Tibial artery (tissue), 4 donors: ENCODE measurements at regions not wholly inside any gene's neighbourhood (a gene's known extent, or its start where the extent isn't known, plus 50 kb on each side); places are given as distances from the start of the nearest gene placed in this dataset.

Experiments used
- DNase-seq, 2 donors: peaks; one replicate each; pipeline ENCODE4 v3.0.0-alpha.2; 2019
- H3K27ac ChIP-seq, 2 donors: fragments of 200-600 bp; sonication (generic) in 1 of 2; 1 replicate in 1 of 2; 2 replicates in 1 of 2; pipeline ENCODE4 v1.5.1; 2018 to 2019; ENCODE audit warnings: mild to moderate bottlenecking in 1 of 2
- H3K27me3 ChIP-seq, 2 donors: fragments of 200-600 bp; sonication (generic) in 1 of 2; one replicate each; pipeline versions ENCODE4 v1.5.1 to v1.6.0; 2016 to 2019
- H3K36me3 ChIP-seq, 3 donors: fragments of 200-600 bp; sonication (generic) in 2 of 3; one replicate each; pipeline ENCODE4 v1.5.1; 2016 to 2019; ENCODE audit warnings: mild to moderate bottlenecking in 2 of 3
- H3K4me1 ChIP-seq, 4 donors: fragments of 200-600 bp; sonication (generic) in 2 of 4; 1 replicate in 3 of 4; 2 replicates in 1 of 4; pipeline ENCODE4 v1.5.1; 2016 to 2019
- H3K4me3 ChIP-seq, 2 donors: fragments of 200-600 bp; sonication (generic) in 1 of 2; 1 replicate in 1 of 2; 2 replicates in 1 of 2; pipeline ENCODE4 v1.5.1; 2018 to 2019; ENCODE audit warnings: mild to moderate bottlenecking in 2 of 2
- H3K9me3 ChIP-seq, 3 donors: fragments of 200-600 bp; sonication (generic) in 1 of 3; one replicate each; pipeline ENCODE4 v1.5.1; 2016 to 2019
- intact Hi-C: fragments of 100-400 bp; cut with DNase I; formaldehyde crosslinking; loops from one replicate; pipeline ENCODE4 v1.15.0; 2023; ENCODE audit warnings: low total_unique reads
- TF ChIP-seq, protein P1 (sequence below), 2 experiments: fragments of 200-600 bp in 1 of 2; fragments of 450-650 bp in 1 of 2; IDR thresholded peaks; one replicate each; pipeline ENCODE4 v1.5.1; 2017 to 2019; ENCODE audit warnings: antibody characterized with exemption in 2 of 2, mild to moderate bottlenecking in 1 of 2, moderate library complexity in 1 of 2

GRCh38 chr2:180607514-180608049 lies 372.8 kb upstream of the UBE2E3 start:
- TF ChIP-seq, protein P1, sequence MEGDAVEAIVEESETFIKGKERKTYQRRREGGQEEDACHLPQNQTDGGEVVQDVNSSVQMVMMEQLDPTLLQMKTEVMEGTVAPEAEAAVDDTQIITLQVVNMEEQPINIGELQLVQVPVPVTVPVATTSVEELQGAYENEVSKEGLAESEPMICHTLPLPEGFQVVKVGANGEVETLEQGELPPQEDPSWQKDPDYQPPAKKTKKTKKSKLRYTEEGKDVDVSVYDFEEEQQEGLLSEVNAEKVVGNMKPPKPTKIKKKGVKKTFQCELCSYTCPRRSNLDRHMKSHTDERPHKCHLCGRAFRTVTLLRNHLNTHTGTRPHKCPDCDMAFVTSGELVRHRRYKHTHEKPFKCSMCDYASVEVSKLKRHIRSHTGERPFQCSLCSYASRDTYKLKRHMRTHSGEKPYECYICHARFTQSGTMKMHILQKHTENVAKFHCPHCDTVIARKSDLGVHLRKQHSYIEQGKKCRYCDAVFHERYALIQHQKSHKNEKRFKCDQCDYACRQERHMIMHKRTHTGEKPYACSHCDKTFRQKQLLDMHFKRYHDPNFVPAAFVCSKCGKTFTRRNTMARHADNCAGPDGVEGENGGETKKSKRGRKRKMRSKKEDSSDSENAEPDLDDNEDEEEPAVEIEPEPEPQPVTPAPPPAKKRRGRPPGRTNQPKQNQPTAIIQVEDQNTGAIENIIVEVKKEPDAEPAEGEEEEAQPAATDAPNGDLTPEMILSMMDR (IDR thresholded peaks at IDR 0.05): no peak
- Histone ChIP-seq H3K4me1 (no peaks in the 10 kb centered on the region), H3K27me3 (no peaks in the 10 kb centered on the region), H3K27ac (no peak overlapping the region), H3K9me3 (no peaks in the 10 kb centered on the region), H3K4me3 (no peak overlapping the region), H3K36me3 (no peaks in the 10 kb centered on the region)
- no peak for DNase-seq
- intact Hi-C loops: no loop called here

DNA sequence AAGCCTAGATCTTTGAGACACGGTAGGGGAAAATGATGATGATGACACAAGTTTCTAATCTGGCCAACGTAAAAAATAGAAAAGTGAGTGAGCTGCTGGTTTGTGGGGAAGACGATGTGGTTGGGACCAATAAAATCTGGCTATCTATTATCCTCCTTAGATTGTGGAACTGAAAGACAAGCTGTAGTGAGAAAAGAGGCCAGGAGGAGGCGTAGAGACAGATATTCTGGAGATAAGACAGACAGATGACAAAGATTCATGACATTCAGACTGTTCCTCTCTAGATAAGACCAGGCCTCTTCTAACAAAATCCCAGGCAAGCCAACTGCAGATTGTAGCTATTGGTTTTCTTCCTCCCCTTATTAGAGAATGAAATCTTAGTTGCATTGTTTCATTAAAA lies 376.3 kb upstream of the UBE2E3 start:
- Histone ChIP-seq H3K27me3 (no peaks in the 10 kb centered on the region), H3K4me1 (no peaks in the 10 kb centered on the region), H3K9me3 (no peaks in the 10 kb centered on the region), H3K36me3 (no peaks in the 10 kb centered on the region), H3K27ac (no peak overlapping the region), H3K4me3 (no peak overlapping the region)
- no peak for DNase-seq
- intact Hi-C loops: no loop called here
- TF ChIP-seq, protein P1 (IDR thresholded peaks at IDR 0.05): no peak

GRCh38 chr2:180601016-180601415 lies 379.4 kb upstream of the UBE2E3 start:
- Histone ChIP-seq H3K9me3 (no peaks in the 10 kb centered on the region), H3K4me1 (no peaks in the 10 kb centered on the region), H3K27ac (no peak overlapping the region), H3K4me3 (no peak overlapping the region), H3K27me3 (no peaks in the 10 kb centered on the region), H3K36me3 (no peaks in the 10 kb centered on the region)
- no peak for DNase-seq
- intact Hi-C loops: no loop called here
- TF ChIP-seq, protein P1 (IDR thresholded peaks at IDR 0.05): no peak

DNA sequence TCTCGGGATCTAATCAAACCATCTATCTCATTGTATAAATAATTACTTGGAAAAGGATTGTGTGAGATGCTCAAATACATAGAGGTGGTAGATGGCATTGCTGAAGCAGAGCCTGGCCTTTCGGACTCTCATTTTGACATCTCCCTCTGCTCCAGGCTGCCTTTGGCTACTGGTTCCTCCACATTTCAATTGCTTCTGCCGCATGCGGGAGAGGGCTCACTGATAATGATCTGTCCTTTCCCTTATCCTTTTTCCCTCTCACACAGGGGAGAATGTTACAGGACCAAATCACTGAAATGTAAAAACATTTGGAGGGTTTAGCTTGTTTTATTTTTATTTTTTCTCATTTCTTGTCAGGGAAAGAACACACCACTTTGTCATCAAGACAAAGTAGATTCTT lies 380.6 kb upstream of the UBE2E3 start:
- Histone ChIP-seq H3K9me3 (no peaks in the 10 kb centered on the region), H3K4me3 (no peak overlapping the region), H3K36me3 (no peaks in the 10 kb centered on the region), H3K27me3 (no peaks in the 10 kb centered on the region), H3K4me1 (no peaks in the 10 kb centered on the region), H3K27ac (no peak overlapping the region)
- DNase-seq: no peak
- TF ChIP-seq, protein P1 (IDR thresholded peaks at IDR 0.05): no peak
- intact Hi-C loops: no loop called here

DNA sequence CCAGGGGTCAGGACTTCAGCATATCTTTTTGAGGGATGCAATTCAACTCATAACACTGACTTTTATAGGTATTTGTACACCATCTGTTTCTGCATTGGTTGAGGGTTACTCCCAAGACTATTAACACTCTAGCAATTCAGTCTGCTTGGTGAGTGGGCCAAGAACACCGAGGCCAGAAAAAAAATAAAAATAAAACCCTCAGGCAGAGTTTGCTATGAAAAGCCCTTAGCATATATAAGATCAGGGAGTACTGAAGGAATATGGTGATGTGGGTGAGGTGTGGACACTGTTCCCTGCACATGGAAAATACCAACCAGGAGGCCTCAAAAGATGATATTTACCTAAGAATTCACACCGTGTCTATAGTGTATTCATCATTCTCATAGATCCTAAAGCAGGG lies 383.2 kb upstream of the UBE2E3 start:
- H3K4me1 ChIP-seq: no peaks in the 10 kb centered on the region
- DNase-seq: no peak
- TF ChIP-seq, protein P1 (IDR thresholded peaks at IDR 0.05): no peak
- no peaks in the 10 kb centered on the region for H3K27me3 ChIP-seq
- no peaks in the 10 kb centered on the region for H3K9me3 ChIP-seq
- H3K27ac ChIP-seq: no peak overlapping the region
- H3K4me3 ChIP-seq: no peak overlapping the region
- H3K36me3 ChIP-seq: no peaks in the 10 kb centered on the region
- intact Hi-C loops: no loop called here

GRCh38 chr2:180596453-180596852 lies 384.0 kb upstream of the UBE2E3 start:
- no peak overlapping the region for H3K27ac ChIP-seq
- TF ChIP-seq, protein P1 (IDR thresholded peaks at IDR 0.05): no peak
- no peaks in the 10 kb centered on the region for H3K27me3 ChIP-seq
- DNase-seq: no peak
- no peaks in the 10 kb centered on the region for H3K36me3 ChIP-seq
- H3K4me3 ChIP-seq: no peak overlapping the region
- intact Hi-C loops: no loop called here
- no peaks in the 10 kb centered on the region for H3K4me1 ChIP-seq
- H3K9me3 ChIP-seq: no peaks in the 10 kb centered on the region
